Omental fat pad (tissue), 3 donors: ENCODE measurements at regions not wholly inside any gene's neighbourhood (a gene's known extent, or its start where the extent isn't known, plus 50 kb on each side); places are given as distances from the start of the nearest gene placed in this dataset.

Experiments
- ATAC-seq: fragments of 150-250 bp; one replicate; pipeline ENCODE4 v1.9.1; 2016; ENCODE audit warnings: mild to moderate bottlenecking, moderate library complexity; ENCODE audit not compliant: low FRiP score
- DNase-seq: peaks from one replicate; pipeline ENCODE4 v3.0.0-alpha.2; 2019; ENCODE audit warnings: low spot score
- CTCF ChIP-seq, 3 donors: fragments of 450-650 bp; IDR thresholded peaks; one replicate each; pipeline ENCODE4 v1.5.1; 2016 to 2017; ENCODE audit warnings: antibody characterized with exemption in 3 of 3, mild to moderate bottlenecking in 3 of 3, moderate library complexity in 2 of 3

- DNase-seq = no peak
- no peak for TF ChIP-seq CTCF (IDR thresholded peaks at IDR 0.05)
- ATAC-seq = no peak
These were observed 79.0 kb downstream of the ARL6IP4 start for GRCh38 chr12:123059500-123059899.

GRCh38 chr12:123058980-123059379 lies 78.5 kb downstream of the ARL6IP4 start:
- TF ChIP-seq CTCF (IDR thresholded peaks at IDR 0.05) = no peak
- DNase-seq (no peak), ATAC-seq (no peak)

GRCh38 chr12:123058481-123058880 lies 78.0 kb downstream of the ARL6IP4 start:
- no peak for TF ChIP-seq CTCF (IDR thresholded peaks at IDR 0.05)
- DNase-seq (no peak), ATAC-seq (no peak)

- no peak for ATAC-seq
- no peak for DNase-seq
- TF ChIP-seq CTCF (IDR thresholded peaks at IDR 0.05) = no peak
These were observed 77.2 kb downstream of the ARL6IP4 start for GRCh38 chr12:123057513-123058265.

GRCh38 chr12:123056709-123057108 lies 76.2 kb downstream of the ARL6IP4 start:
- ATAC-seq (no peak), DNase-seq (no peak)
- TF ChIP-seq CTCF (IDR thresholded peaks at IDR 0.05) = no peak

- no peak for DNase-seq
- TF ChIP-seq CTCF (IDR thresholded peaks at IDR 0.05) = no peak
- ATAC-seq = no peak
These were observed 75.6 kb downstream of the ARL6IP4 start for GRCh38 chr12:123056053-123056452.

GRCh38 chr12:123055281-123055766 lies 74.8 kb downstream of the ARL6IP4 start:
- ATAC-seq (no peak), DNase-seq (no peak)
- no peak for TF ChIP-seq CTCF (IDR thresholded peaks at IDR 0.05)
